Stomach (tissue), 8 donors: ENCODE measurements at regions not wholly inside any gene's neighbourhood (a gene's known extent, or its start where the extent isn't known, plus 50 kb on each side); places are given as distances from the start of the nearest gene placed in this dataset.

Source experiments
- DNase-seq, 2 donors: peaks; one replicate each; pipeline versions ENCODE4 v3.0.0 to v3.0.0-alpha.2; 2013 to 2019
- H3K27ac ChIP-seq, 5 donors: fragments of 200-600 bp in 4 of 5; sonication (generic) in 4 of 5; one replicate each; pipeline ENCODE4 v1.5.1; 2013 to 2019; ENCODE audit warnings: mild to moderate bottlenecking in 1 of 5, moderate library complexity in 1 of 5
- H3K27me3 ChIP-seq, 3 donors: fragments of 200-600 bp; sonication (generic); one replicate each; pipeline ENCODE4 v1.5.1; 2017 to 2019; ENCODE audit warnings: mixed run types in 1 of 3
- H3K36me3 ChIP-seq, 4 donors: fragments of 200-600 bp; sonication (generic); 1 replicate in 3 of 4; 2 replicates in 1 of 4; pipeline ENCODE4 v1.5.1; 2016 to 2019
- H3K4me1 ChIP-seq, 4 donors: fragments of 200-600 bp; sonication (generic); one replicate each; pipeline ENCODE4 v1.5.1; 2016 to 2019
- H3K4me3 ChIP-seq, 4 donors: fragments of 200-600 bp; sonication (generic) in 3 of 4; one replicate each; pipeline ENCODE4 v1.5.1; 2016 to 2019; ENCODE audit warnings: mild to moderate bottlenecking in 1 of 4
- H3K9me3 ChIP-seq, 4 donors: fragments of 200-600 bp; sonication (generic); one replicate each; pipeline ENCODE4 v1.5.1; 2016 to 2019
- EP300 ChIP-seq: sonication (generic); formaldehyde crosslinking; IDR thresholded peaks from one replicate; pipeline ENCODE4 v1.6.1; 2017; ENCODE audit warnings: antibody characterized with exemption
- POLR2A ChIP-seq, 4 donors: fragments of 450-650 bp; IDR thresholded peaks; one replicate each; pipeline ENCODE4 v1.6.1; 2016; ENCODE audit warnings: antibody characterized with exemption in 4 of 4, control low read depth in 2 of 4, mild to moderate bottlenecking in 1 of 4, moderate library complexity in 1 of 4
- POLR2AphosphoS5 ChIP-seq, 3 donors: sonication (generic); formaldehyde crosslinking; IDR thresholded peaks; one replicate each; pipeline ENCODE4 v1.6.1; 2016; ENCODE audit warnings: antibody characterized with exemption in 3 of 3
- WGBS, 5 donors: extraction: QIAGEN DNeasy Blood & Tissue Kit in 3 of 5; methylation state at CpG; one replicate each; pipeline versions ENCODE4 v1.1.5 to v1.1.7; 2013 to 2018; 5-methylcytosine and 5-hydroxymethylcytosine counted together
- intact Hi-C: fragments of 100-400 bp; cut with DNase I; formaldehyde crosslinking; loops from one replicate; pipeline ENCODE4 v1.15.1; 2023; ENCODE audit warnings: low total_unique reads
- TF ChIP-seq, protein P1 (sequence below), 7 experiments: fragments of 450-650 bp in 4 of 7; fragments of 200-600 bp in 3 of 7; sonication (generic) in 3 of 7; IDR thresholded peaks; one replicate each; pipeline ENCODE4 v1.5.1; 2016 to 2019; ENCODE audit warnings: antibody characterized with exemption in 7 of 7, control low read depth in 2 of 7, mild to moderate bottlenecking in 1 of 7
- donor health status: healthy with polysubstance abuse.
- donor health status: Bipolar disorder and iron deficiency.
- donor health status: healthy.

DNA sequence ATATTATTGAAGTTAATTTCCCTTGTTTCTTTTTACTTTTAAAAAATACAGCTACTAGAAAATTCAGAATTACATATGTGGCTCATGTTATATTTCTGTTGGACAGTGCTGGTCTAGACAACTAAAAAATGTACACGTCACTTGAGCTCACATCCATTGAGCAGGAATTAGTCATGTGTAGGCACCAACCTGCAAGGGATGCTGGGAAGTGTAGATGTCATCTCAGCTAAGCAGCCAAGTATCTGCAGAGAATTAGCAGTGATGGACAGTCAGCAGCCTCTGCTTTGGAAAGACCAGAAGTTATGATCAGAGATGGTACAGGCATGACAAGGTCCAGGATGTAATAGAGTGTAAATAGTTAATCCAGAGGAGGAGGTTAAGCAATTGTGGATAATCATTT lies 87.1 kb upstream of the HS3ST2 start:
- Histone ChIP-seq H3K4me1 (peaks cover 15 to 26% (median 20%) of the 10 kb centered on the region in 4 donors), H3K27ac (no peak overlapping the region), H3K36me3 (no peaks in the 10 kb centered on the region), H3K4me3 (no peak overlapping the region), H3K27me3 (peaks cover 0 to 9% (median 0%) of the 10 kb centered on the region in 3 donors), H3K9me3 (no peaks in the 10 kb centered on the region)
- intact Hi-C loops: no loop called here
- TF ChIP-seq POLR2AphosphoS5 (IDR thresholded peaks at IDR 0.05): no peak
- no peak for DNase-seq
- 59 to 78% (median 70%) methylated on average over 1 of the region's 1 CpG for WGBS, 5 donors

DNA sequence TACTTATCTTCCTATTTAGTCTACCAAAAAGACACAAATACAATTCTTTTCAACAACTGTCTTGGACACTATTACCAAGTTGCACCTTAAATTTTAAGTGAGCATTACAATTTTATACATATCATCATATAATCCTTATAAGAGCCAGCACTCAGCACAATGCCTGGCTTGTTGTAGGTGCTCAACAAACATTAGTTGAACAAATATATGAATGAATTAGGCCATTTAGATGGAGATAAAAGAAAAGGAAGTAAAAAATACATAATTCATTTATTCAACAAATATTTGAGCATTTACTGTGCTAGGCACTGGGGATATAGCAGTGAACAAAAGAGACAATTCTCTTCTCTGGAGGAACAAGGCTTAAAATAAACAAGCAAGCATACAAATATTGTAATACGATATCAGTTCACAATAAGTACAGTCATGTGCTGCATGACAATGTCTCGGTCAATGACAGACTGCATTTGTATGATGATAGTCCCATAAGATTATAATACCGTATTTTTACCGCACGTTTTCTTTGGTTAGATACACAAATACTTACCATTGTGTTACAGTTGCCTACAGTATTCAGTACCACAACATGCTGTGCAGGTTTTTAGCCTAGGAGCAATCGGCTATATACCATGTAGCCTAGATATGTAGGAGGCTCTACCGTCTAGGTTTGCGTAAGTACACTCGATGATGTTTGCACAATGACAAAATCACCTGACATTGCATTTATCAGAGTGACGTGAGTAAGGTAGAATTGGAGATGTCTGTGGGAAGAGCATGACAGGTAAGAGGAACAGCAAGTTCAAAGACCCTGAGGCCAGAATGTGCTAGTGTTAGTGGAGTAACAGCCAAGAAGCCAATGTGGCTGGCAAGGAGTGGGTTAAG lies 86.4 kb upstream of the HS3ST2 start:
- Histone ChIP-seq H3K27ac (peak overlapping the region in 2 of 5 donors; percentile 16 to 47), H3K27me3 (peaks cover 0 to 9% (median 0%) of the 10 kb centered on the region in 3 donors), H3K9me3 (no peaks in the 10 kb centered on the region), H3K36me3 (no peaks in the 10 kb centered on the region), H3K4me1 (peaks cover 15 to 26% (median 20%) of the 10 kb centered on the region in 4 donors), H3K4me3 (no peak overlapping the region)
- 22 to 45% (median 36%) methylated on average over 10 of the region's 10 CpGs for WGBS, 5 donors
- intact Hi-C loops: no loop called here
- DNase-seq: no peak
- no peak for TF ChIP-seq POLR2A (IDR thresholded peaks at IDR 0.05)
- no peak for TF ChIP-seq EP300
- no peak for TF ChIP-seq POLR2AphosphoS5 (IDR thresholded peaks at IDR 0.05)
- TF ChIP-seq, protein P1, sequence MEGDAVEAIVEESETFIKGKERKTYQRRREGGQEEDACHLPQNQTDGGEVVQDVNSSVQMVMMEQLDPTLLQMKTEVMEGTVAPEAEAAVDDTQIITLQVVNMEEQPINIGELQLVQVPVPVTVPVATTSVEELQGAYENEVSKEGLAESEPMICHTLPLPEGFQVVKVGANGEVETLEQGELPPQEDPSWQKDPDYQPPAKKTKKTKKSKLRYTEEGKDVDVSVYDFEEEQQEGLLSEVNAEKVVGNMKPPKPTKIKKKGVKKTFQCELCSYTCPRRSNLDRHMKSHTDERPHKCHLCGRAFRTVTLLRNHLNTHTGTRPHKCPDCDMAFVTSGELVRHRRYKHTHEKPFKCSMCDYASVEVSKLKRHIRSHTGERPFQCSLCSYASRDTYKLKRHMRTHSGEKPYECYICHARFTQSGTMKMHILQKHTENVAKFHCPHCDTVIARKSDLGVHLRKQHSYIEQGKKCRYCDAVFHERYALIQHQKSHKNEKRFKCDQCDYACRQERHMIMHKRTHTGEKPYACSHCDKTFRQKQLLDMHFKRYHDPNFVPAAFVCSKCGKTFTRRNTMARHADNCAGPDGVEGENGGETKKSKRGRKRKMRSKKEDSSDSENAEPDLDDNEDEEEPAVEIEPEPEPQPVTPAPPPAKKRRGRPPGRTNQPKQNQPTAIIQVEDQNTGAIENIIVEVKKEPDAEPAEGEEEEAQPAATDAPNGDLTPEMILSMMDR (IDR thresholded peaks at IDR 0.05): no peak

DNA sequence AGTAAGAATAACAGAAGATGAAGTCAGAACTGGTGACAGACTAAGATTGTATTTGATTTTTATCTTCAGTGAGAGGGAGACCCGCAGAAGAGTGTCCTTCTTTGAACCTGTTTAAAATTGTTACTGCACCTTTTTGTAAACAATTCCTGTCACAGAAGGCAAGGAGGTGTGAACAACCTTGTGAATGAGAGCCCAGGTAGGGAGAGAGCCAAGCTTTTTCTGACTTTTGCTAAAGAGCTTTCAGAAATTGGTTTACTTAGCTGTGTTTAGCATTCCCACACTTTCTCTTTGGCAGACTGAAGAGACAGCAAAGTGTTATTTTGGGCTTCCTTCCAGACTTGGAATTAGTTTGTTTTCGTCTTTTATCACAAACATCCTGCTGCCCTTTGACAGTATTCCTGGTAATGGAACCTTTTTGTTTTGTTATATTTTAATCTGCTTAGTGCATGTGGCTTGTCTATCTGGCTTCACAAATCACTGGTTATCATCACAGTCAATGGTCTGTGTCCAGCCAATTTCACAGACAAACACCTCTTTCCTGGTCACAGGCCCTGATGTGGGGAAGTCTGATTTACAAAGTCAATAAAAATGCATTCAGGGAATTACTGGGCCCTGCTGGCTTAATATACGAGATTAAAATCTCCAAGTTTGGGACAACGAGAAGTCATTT lies 85.7 kb upstream of the HS3ST2 start:
- no peaks in the 10 kb centered on the region for H3K36me3 ChIP-seq
- H3K27me3 ChIP-seq: peaks cover 0 to under 1% (median 0%) of the 10 kb centered on the region in 3 donors
- H3K9me3 ChIP-seq: no peaks in the 10 kb centered on the region
- peaks cover 15 to 26% (median 20%) of the 10 kb centered on the region in 4 donors for H3K4me1 ChIP-seq
- intact Hi-C loops: no loop called here
- no peak for TF ChIP-seq EP300
- TF ChIP-seq, protein P1 (IDR thresholded peaks at IDR 0.05): no peak
- no peak for TF ChIP-seq POLR2A (IDR thresholded peaks at IDR 0.05)
- TF ChIP-seq POLR2AphosphoS5 (IDR thresholded peaks at IDR 0.05): peak in 1 of 3 donors; percentile 33
- DNase-seq: peak in 1 of 2 donors; percentile 22
- WGBS, 5 donors: 5 to 18% (median 13%) methylated on average over 4 of the region's 4 CpGs
- no peak overlapping the region for H3K4me3 ChIP-seq
- peak overlapping the region in 4 of 5 donors; percentile 10 to 47 (median 31) for H3K27ac ChIP-seq

DNA sequence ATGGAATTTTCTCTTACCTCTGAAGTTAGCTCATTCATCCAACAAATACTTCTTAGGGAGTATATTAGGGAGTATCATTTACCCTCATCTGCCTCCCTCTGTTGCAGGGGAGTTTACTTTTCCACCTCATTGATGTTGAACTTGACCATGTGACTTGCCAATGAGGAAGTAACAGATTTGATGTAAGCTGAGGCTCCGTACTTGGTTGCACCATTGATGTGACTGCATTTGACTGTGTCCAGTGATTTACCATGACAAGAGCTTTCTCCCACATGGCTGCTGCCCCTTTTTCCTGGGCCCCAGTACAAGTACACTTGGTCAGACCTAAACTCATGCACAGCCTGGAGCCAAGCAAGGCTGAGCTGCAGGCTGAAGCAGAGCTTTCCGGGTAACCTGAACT lies 81.6 kb upstream of the HS3ST2 start:
- H3K9me3 ChIP-seq: no peaks in the 10 kb centered on the region
- no peak overlapping the region for H3K27ac ChIP-seq
- TF ChIP-seq POLR2A (IDR thresholded peaks at IDR 0.05) (no peak), POLR2AphosphoS5 (IDR thresholded peaks at IDR 0.05) (no peak), EP300 (no peak)
- TF ChIP-seq, protein P1 (IDR thresholded peaks at IDR 0.05): no peak
- peaks cover 14 to 33% (median 21%) of the 10 kb centered on the region in 4 donors for H3K4me1 ChIP-seq
- no peak for DNase-seq
- 71 to 86% (median 83%) methylated on average over 2 of the region's 2 CpGs for WGBS, 5 donors
- no peaks in the 10 kb centered on the region for H3K36me3 ChIP-seq
- intact Hi-C loops: no loop called here
- H3K4me3 ChIP-seq: no peak overlapping the region
- no peaks in the 10 kb centered on the region for H3K27me3 ChIP-seq
